Fibroblast of villous mesenchyme (primary cell): ENCODE measurements at regions not wholly inside any gene's neighbourhood (a gene's known extent, or its start where the extent isn't known, plus 50 kb on each side); places are given as distances from the start of the nearest gene placed in this dataset.

Experiments
- DNase-seq: peaks from one replicate; pipeline ENCODE4 v3.0.0-alpha.2; 2010; ENCODE audit warnings: low read depth
- H3K4me3 ChIP-seq: 2 replicates; pipeline ENCODE4 v1.5.1; 2011; ENCODE audit warnings: low read depth, mild to moderate bottlenecking, low read length
- CTCF ChIP-seq: IDR thresholded peaks from 2 replicates; pipeline ENCODE4 v1.5.1; 2012; ENCODE audit warnings: low read depth, mild to moderate bottlenecking, low read length; ENCODE audit not compliant: insufficient read depth

GRCh38 chr13:85930108-85930507, 130.9 kb upstream of the SLITRK6 start:
- no peak for TF ChIP-seq CTCF
- H3K4me3 ChIP-seq, result no peak overlapping the region
- DNase-seq, result no peak

GRCh38 chr13:85910962-85911361, 111.7 kb upstream of the SLITRK6 start:
- H3K4me3 ChIP-seq, result no peak overlapping the region
- TF ChIP-seq CTCF, result no peak
- DNase-seq, result no peak

- no peak overlapping the region for H3K4me3 ChIP-seq
Measured at GRCh38 chr13:85900521-85900920, 101.3 kb upstream of the SLITRK6 start.

GRCh38 chr13:85896516-85897450, 97.6 kb upstream of the SLITRK6 start:
- TF ChIP-seq CTCF, result no peak
- DNase-seq, result no peak
- H3K4me3 ChIP-seq, result no peak overlapping the region

More at GRCh38 chr13:85900521-85900920, 101.3 kb upstream of the SLITRK6 start:
- DNase-seq, result no peak
- TF ChIP-seq CTCF, result no peak

- DNase-seq, result no peak
- no peak overlapping the region for H3K4me3 ChIP-seq
- TF ChIP-seq CTCF, result no peak
Measured at GRCh38 chr13:85887406-85887805, 88.2 kb upstream of the SLITRK6 start.

- TF ChIP-seq CTCF, result no peak
- no peak overlapping the region for H3K4me3 ChIP-seq
- DNase-seq, result no peak
Measured at GRCh38 chr13:85879014-85879413, 79.8 kb upstream of the SLITRK6 start.
